ENCODE measurements at regions not wholly inside any gene's neighbourhood (a gene's known extent, or its start where the extent isn't known, plus 50 kb on each side); places are given as distances from the start of the nearest gene placed in this dataset.

GRCh38 chrX:121109986-121110385, 62.6 kb downstream of the GLUD2 start:
- TF ChIP-seq CTCF (IDR thresholded peaks at IDR 0.05; ENCODE audit: poor library complexity): no peak
- no peak for TF ChIP-seq EZH2phosphoT487 (IDR thresholded peaks at IDR 0.05; ENCODE audit: low read depth, severe bottlenecking, unreplicated experiment)
- no peak for TF ChIP-seq EZH2 (IDR thresholded peaks at IDR 0.05; ENCODE audit: borderline replicate concordance)

Measured in hepatocyte (in vitro differentiated cells).